ENCODE measurements at regions not wholly inside any gene's neighbourhood (a gene's known extent, or its start where the extent isn't known, plus 50 kb on each side); places are given as distances from the start of the nearest gene placed in this dataset.

GRCh38 chr12:94769776-94770759 lies 119.7 kb upstream of the TMCC3 start:
- in situ Hi-C loops (cut with MboI; ENCODE audit: low pct_unique_long_range_greater_than_20kb, low sequenced_read_pairs, unreplicated experiment), result loop anchor here (25.0 kb wide), 1 partner anchor 633 kb away; the partner anchor contains the start of gene PLXNC1
- no peak for TF ChIP-seq CTCF (IDR thresholded peaks at IDR 0.05; ENCODE audit: extremely low read depth, insufficient read depth, missing control alignments)
- DNase-seq (ENCODE audit: low spot score), result peak; percentile 27

GRCh38 chr12:94769047-94769420 lies 118.7 kb upstream of the TMCC3 start:
- peak; percentile 53 for DNase-seq (ENCODE audit: low spot score)
- no peak for TF ChIP-seq CTCF (IDR thresholded peaks at IDR 0.05; ENCODE audit: extremely low read depth, insufficient read depth, missing control alignments)
- in situ Hi-C loops (cut with MboI; ENCODE audit: low pct_unique_long_range_greater_than_20kb, low sequenced_read_pairs, unreplicated experiment), result loop anchor here (25.0 kb wide), 1 partner anchor 632 kb away; the partner anchor contains the start of gene PLXNC1

- DNase-seq (ENCODE audit: low spot score), result no peak
- in situ Hi-C loops (cut with MboI; ENCODE audit: low pct_unique_long_range_greater_than_20kb, low sequenced_read_pairs, unreplicated experiment), result loop anchor here (25.0 kb wide), 1 partner anchor 631 kb away; the partner anchor contains the start of gene PLXNC1
- TF ChIP-seq CTCF (IDR thresholded peaks at IDR 0.05; ENCODE audit: extremely low read depth, insufficient read depth, missing control alignments), result no peak
Measured at GRCh38 chr12:94768398-94769046, 118.2 kb upstream of the TMCC3 start.

GRCh38 chr12:94767956-94768355 lies 117.6 kb upstream of the TMCC3 start:
- DNase-seq (ENCODE audit: low spot score), result no peak
- in situ Hi-C loops (cut with MboI; ENCODE audit: low pct_unique_long_range_greater_than_20kb, low sequenced_read_pairs, unreplicated experiment), result loop anchor here (25.0 kb wide), 1 partner anchor 631 kb away; the partner anchor contains the start of gene PLXNC1
- no peak for TF ChIP-seq CTCF (IDR thresholded peaks at IDR 0.05; ENCODE audit: extremely low read depth, insufficient read depth, missing control alignments)

GRCh38 chr12:94766397-94766796 lies 116.0 kb upstream of the TMCC3 start:
- no peak for DNase-seq (ENCODE audit: low spot score)
- in situ Hi-C loops (cut with MboI; ENCODE audit: low pct_unique_long_range_greater_than_20kb, low sequenced_read_pairs, unreplicated experiment), result loop anchor here (25.0 kb wide), 1 partner anchor 629 kb away; the partner anchor contains the start of gene PLXNC1

More at GRCh38 chr12:94766397-94766796, 116.0 kb upstream of the TMCC3 start:
- TF ChIP-seq CTCF (IDR thresholded peaks at IDR 0.05; ENCODE audit: extremely low read depth, insufficient read depth, missing control alignments), result no peak

Measured in GM13977 (cell line).